ENCODE measurements at regions not wholly inside any gene's neighbourhood (a gene's known extent, or its start where the extent isn't known, plus 50 kb on each side); places are given as distances from the start of the nearest gene placed in this dataset.

- DNase-seq = no peak
These were observed 667.4 kb upstream of the WWC1 start for GRCh38 chr5:167624053-167624452.

- DNase-seq = no peak
These were observed 664.9 kb upstream of the WWC1 start for GRCh38 chr5:167626341-167627123.

GRCh38 chr5:167629634-167630033 lies 661.8 kb upstream of the WWC1 start:
- no peak for DNase-seq

GRCh38 chr5:167631191-167631590 lies 660.3 kb upstream of the WWC1 start:
- no peak for DNase-seq

GRCh38 chr5:167633114-167633513 lies 658.3 kb upstream of the WWC1 start:
- no peak for DNase-seq

GRCh38 chr5:167633931-167634341 lies 657.5 kb upstream of the WWC1 start:
- DNase-seq = no peak

GRCh38 chr5:167634432-167634831 lies 657.0 kb upstream of the WWC1 start:
- DNase-seq = no peak

- no peak for DNase-seq
These were observed 652.6 kb upstream of the WWC1 start for GRCh38 chr5:167638816-167639215.

GRCh38 chr5:167639273-167639672 lies 652.2 kb upstream of the WWC1 start:
- no peak for DNase-seq

GRCh38 chr5:167639766-167640165 lies 651.7 kb upstream of the WWC1 start:
- no peak for DNase-seq

GRCh38 chr5:167642181-167642580 lies 649.3 kb upstream of the WWC1 start:
- no peak for DNase-seq

- DNase-seq = no peak
These were observed 648.5 kb upstream of the WWC1 start for GRCh38 chr5:167642779-167643517.

- DNase-seq = no peak
These were observed 647.7 kb upstream of the WWC1 start for GRCh38 chr5:167643631-167644280.

- no peak for DNase-seq
These were observed 646.8 kb upstream of the WWC1 start for GRCh38 chr5:167644619-167645018.

- no peak for DNase-seq
These were observed 642.0 kb upstream of the WWC1 start for GRCh38 chr5:167649471-167649870.

GRCh38 chr5:167652690-167653089 lies 638.8 kb upstream of the WWC1 start:
- no peak for DNase-seq

GRCh38 chr5:167653645-167654106 lies 637.8 kb upstream of the WWC1 start:
- no peak for DNase-seq

- no peak for DNase-seq
These were observed 634.4 kb upstream of the WWC1 start for GRCh38 chr5:167657016-167657415.

- DNase-seq = no peak
These were observed 632.6 kb upstream of the WWC1 start for GRCh38 chr5:167658889-167659288.

GRCh38 chr5:167661605-167662004 lies 629.8 kb upstream of the WWC1 start:
- DNase-seq = no peak

GRCh38 chr5:167664222-167664804 lies 627.1 kb upstream of the WWC1 start:
- no peak for DNase-seq

- DNase-seq = no peak
These were observed 625.5 kb upstream of the WWC1 start for GRCh38 chr5:167665841-167666375.

- DNase-seq = no peak
These were observed 620.3 kb upstream of the WWC1 start for GRCh38 chr5:167671176-167671575.
